Uterus (tissue), 2 donors: ENCODE measurements at regions not wholly inside any gene's neighbourhood (a gene's known extent, or its start where the extent isn't known, plus 50 kb on each side); places are given as distances from the start of the nearest gene placed in this dataset.

ENCODE experiments used
- POLR2A ChIP-seq, 2 donors: fragments of 450-650 bp; IDR thresholded peaks; one replicate each; pipeline ENCODE4 v1.6.1; 2016; ENCODE audit warnings: antibody characterized with exemption in 2 of 2, mild to moderate bottlenecking in 1 of 2, moderate library complexity in 1 of 2
- TF ChIP-seq, protein P1 (sequence below), 4 experiments: fragments of 200-600 bp in 2 of 4; fragments of 450-650 bp in 2 of 4; sonication (generic) in 2 of 4; IDR thresholded peaks; one replicate each; pipeline ENCODE4 v1.5.1; 2016 to 2019; ENCODE audit warnings: antibody characterized with exemption in 4 of 4, mild to moderate bottlenecking in 2 of 4, moderate library complexity in 1 of 4

DNA sequence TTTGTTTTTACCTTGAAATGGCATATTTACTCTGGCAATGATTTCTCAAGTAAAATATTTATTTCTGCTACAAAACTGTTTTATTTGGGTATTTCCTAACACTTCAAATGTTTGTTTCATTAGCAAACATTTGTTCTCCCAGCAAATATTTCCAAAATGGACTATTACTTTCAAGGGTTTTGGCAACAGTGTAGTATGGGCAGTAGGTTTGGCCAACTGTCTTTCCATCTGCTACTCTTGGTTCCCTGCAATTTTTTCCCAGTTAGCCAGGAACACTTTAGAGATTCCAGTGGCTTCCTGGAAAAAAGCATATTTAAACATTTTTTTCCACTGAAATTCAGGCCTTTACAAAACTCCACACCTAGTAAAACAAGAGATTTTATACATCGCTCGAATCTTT, 466.6 kb downstream of the SLITRK6 start:
- TF ChIP-seq, protein P1, sequence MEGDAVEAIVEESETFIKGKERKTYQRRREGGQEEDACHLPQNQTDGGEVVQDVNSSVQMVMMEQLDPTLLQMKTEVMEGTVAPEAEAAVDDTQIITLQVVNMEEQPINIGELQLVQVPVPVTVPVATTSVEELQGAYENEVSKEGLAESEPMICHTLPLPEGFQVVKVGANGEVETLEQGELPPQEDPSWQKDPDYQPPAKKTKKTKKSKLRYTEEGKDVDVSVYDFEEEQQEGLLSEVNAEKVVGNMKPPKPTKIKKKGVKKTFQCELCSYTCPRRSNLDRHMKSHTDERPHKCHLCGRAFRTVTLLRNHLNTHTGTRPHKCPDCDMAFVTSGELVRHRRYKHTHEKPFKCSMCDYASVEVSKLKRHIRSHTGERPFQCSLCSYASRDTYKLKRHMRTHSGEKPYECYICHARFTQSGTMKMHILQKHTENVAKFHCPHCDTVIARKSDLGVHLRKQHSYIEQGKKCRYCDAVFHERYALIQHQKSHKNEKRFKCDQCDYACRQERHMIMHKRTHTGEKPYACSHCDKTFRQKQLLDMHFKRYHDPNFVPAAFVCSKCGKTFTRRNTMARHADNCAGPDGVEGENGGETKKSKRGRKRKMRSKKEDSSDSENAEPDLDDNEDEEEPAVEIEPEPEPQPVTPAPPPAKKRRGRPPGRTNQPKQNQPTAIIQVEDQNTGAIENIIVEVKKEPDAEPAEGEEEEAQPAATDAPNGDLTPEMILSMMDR (IDR thresholded peaks at IDR 0.05): no peak
- no peak for TF ChIP-seq POLR2A (IDR thresholded peaks at IDR 0.05)
